ENCODE measurements at regions not wholly inside any gene's neighbourhood (a gene's known extent, or its start where the extent isn't known, plus 50 kb on each side); places are given as distances from the start of the nearest gene placed in this dataset.
"Not testable (repeated sequence)": the region's sequence is repeated elsewhere in the genome, so short reads cannot be mapped to it uniquely, and the experiment has no call there.

GRCh38 chr3:112765531-112765930, 81.1 kb downstream of the CD200R1L start:
- H3K4me3 ChIP-seq (ENCODE audit: low read length), result no peak overlapping the region
- no peak for DNase-seq (ENCODE audit: low read depth, low spot score)

GRCh38 chr3:112763258-112763657, 83.4 kb downstream of the CD200R1L start:
- no peak for DNase-seq (ENCODE audit: low read depth, low spot score)
- H3K4me3 ChIP-seq (ENCODE audit: low read length), result no peak overlapping the region

- DNase-seq (ENCODE audit: low read depth, low spot score), result no peak
Observed at GRCh38 chr3:112761062-112761638, 85.5 kb downstream of the CD200R1L start.

GRCh38 chr3:112759681-112760080, 87.0 kb downstream of the CD200R1L start:
- H3K4me3 ChIP-seq (ENCODE audit: low read length), result no peak overlapping the region
- no peak for DNase-seq (ENCODE audit: low read depth, low spot score)

More at GRCh38 chr3:112761062-112761638, 85.5 kb downstream of the CD200R1L start:
- no peak overlapping the region for H3K4me3 ChIP-seq (ENCODE audit: low read length)

- H3K4me3 ChIP-seq (ENCODE audit: low read length), result no peak overlapping the region
- DNase-seq (ENCODE audit: low read depth, low spot score), result no peak
Observed at GRCh38 chr3:112759210-112759609, 87.5 kb downstream of the CD200R1L start.

GRCh38 chr3:112757197-112757596, 89.5 kb downstream of the CD200R1L start:
- DNase-seq (ENCODE audit: low read depth, low spot score), result no peak
- H3K4me3 ChIP-seq (ENCODE audit: low read length), result no peak overlapping the region

GRCh38 chr3:112755845-112756613, 90.6 kb downstream of the CD200R1L start:
- no peak for DNase-seq (ENCODE audit: low read depth, low spot score)

GRCh38 chr3:112755046-112755445, 91.6 kb downstream of the CD200R1L start:
- not testable (repeated sequence) for H3K4me3 ChIP-seq (ENCODE audit: low read length); DNase-seq (ENCODE audit: low read depth, low spot score)

More at GRCh38 chr3:112755845-112756613, 90.6 kb downstream of the CD200R1L start:
- H3K4me3 ChIP-seq (ENCODE audit: low read length), result no peak overlapping the region

GRCh38 chr3:112751564-112752512, 94.8 kb downstream of the CD200R1L start:
- DNase-seq (ENCODE audit: low read depth, low spot score), result no peak

GRCh38 chr3:112751061-112751460, 95.6 kb downstream of the CD200R1L start:
- DNase-seq (ENCODE audit: low read depth, low spot score), result no peak
- no peak overlapping the region for H3K4me3 ChIP-seq (ENCODE audit: low read length)

More at GRCh38 chr3:112751564-112752512, 94.8 kb downstream of the CD200R1L start:
- H3K4me3 ChIP-seq (ENCODE audit: low read length), result no peak overlapping the region

GRCh38 chr3:112747624-112748023, 99.0 kb downstream of the CD200R1L start:
- H3K4me3 ChIP-seq (ENCODE audit: low read length), result no peak overlapping the region
- no peak for DNase-seq (ENCODE audit: low read depth, low spot score)

- no peak overlapping the region for H3K4me3 ChIP-seq (ENCODE audit: low read length)
- no peak for DNase-seq (ENCODE audit: low read depth, low spot score)
Observed at GRCh38 chr3:112746675-112747280, 99.9 kb downstream of the CD200R1L start.

GRCh38 chr3:112745567-112746248, 101.0 kb downstream of the CD200R1L start:
- DNase-seq (ENCODE audit: low read depth, low spot score), result no peak
- H3K4me3 ChIP-seq (ENCODE audit: low read length), result no peak overlapping the region

GRCh38 chr3:112744825-112745566, 101.7 kb downstream of the CD200R1L start:
- no peak for DNase-seq (ENCODE audit: low read depth, low spot score)
- no peak overlapping the region for H3K4me3 ChIP-seq (ENCODE audit: low read length)

- no peak for DNase-seq (ENCODE audit: low read depth, low spot score)
- no peak overlapping the region for H3K4me3 ChIP-seq (ENCODE audit: low read length)
Observed at GRCh38 chr3:112744106-112744505, 102.6 kb downstream of the CD200R1L start.

GRCh38 chr3:112742934-112743333, 102.0 kb upstream of the CCDC80 start:
- H3K4me3 ChIP-seq (ENCODE audit: low read length), result no peak overlapping the region
- no peak for DNase-seq (ENCODE audit: low read depth, low spot score)

- no peak for DNase-seq (ENCODE audit: low read depth, low spot score)
- no peak overlapping the region for H3K4me3 ChIP-seq (ENCODE audit: low read length)
Observed at GRCh38 chr3:112741983-112742382, 101.0 kb upstream of the CCDC80 start.

- H3K4me3 ChIP-seq (ENCODE audit: low read length), result no peak overlapping the region
- no peak for DNase-seq (ENCODE audit: low read depth, low spot score)
Observed at GRCh38 chr3:112740835-112741234, 99.9 kb upstream of the CCDC80 start.
